HepG2 (cell line): ENCODE measurements at regions not wholly inside any gene's neighbourhood (a gene's known extent, or its start where the extent isn't known, plus 50 kb on each side); places are given as distances from the start of the nearest gene placed in this dataset.
A peak's percentile ranks its signal among the peaks of the same experiment; 100 is the strongest.

Experiments
- ARNT2 ChIP-seq: sonication (generic); formaldehyde crosslinking; IDR thresholded peaks from 2 replicates; pipeline ENCODE4 v1.8.0; 2022; ENCODE audit warnings: mild to moderate bottlenecking, low read depth, missing genetic modification reagents, moderate library complexity
- DNMT1 ChIP-seq: sonication (generic); formaldehyde crosslinking; IDR thresholded peaks from 2 replicates; pipeline ENCODE4 v1.5.1; 2020; ENCODE audit warnings: mild to moderate bottlenecking, missing genetic modification reagents
- ESRRA ChIP-seq: sonication (generic); formaldehyde crosslinking; IDR thresholded peaks from 2 replicates; pipeline ENCODE4 v1.5.1; 2020; ENCODE audit warnings: mild to moderate bottlenecking, low read depth, missing genetic modification reagents
- GABPA ChIP-seq, 2 experiments: IDR thresholded peaks; 2 replicates each; pipeline ENCODE4 v1.6.1; 2011 to 2016; ENCODE audit warnings: low read depth in 2 of 2, low read length in 1 of 2, missing biosample characterization in 1 of 2, missing genetic modification characterization in 1 of 2
- HOXD1 ChIP-seq: sonication (generic); formaldehyde crosslinking; IDR thresholded peaks from 2 replicates; pipeline ENCODE4 v1.5.0; 2020; ENCODE audit warnings: missing genetic modification reagents
- MEIS2 ChIP-seq: sonication (generic); formaldehyde crosslinking; IDR thresholded peaks from 2 replicates; pipeline ENCODE4 v1.9.0; 2021; ENCODE audit warnings: mild to moderate bottlenecking, missing genetic modification reagents
- NKX3-1 ChIP-seq: sonication (generic); formaldehyde crosslinking; IDR thresholded peaks from 2 replicates; pipeline ENCODE4 v1.5.0; 2020; ENCODE audit warnings: missing genetic modification reagents
- RBAK ChIP-seq: sonication (generic); formaldehyde crosslinking; IDR thresholded peaks from 2 replicates; pipeline ENCODE4 v1.5.1; 2020; ENCODE audit warnings: mild to moderate bottlenecking, missing genetic modification reagents
- RBM39 ChIP-seq: fragments of 200-400 bp; formaldehyde crosslinking; IDR thresholded peaks from one replicate; pipeline ENCODE4 v1.6.1; 2018; ENCODE audit warnings: antibody characterized with exemption, mild to moderate bottlenecking, low read depth, low read length; ENCODE audit not compliant: poor library complexity, severe bottlenecking
- RFX1 ChIP-seq: fragments of 450-650 bp; IDR thresholded peaks from 2 replicates; pipeline ENCODE4 v1.6.1; 2017
- SP140L ChIP-seq: sonication (generic); formaldehyde crosslinking; IDR thresholded peaks from 2 replicates; pipeline ENCODE4 v1.4.0; 2020; ENCODE audit warnings: missing genetic modification reagents, borderline replicate concordance
- TARDBP ChIP-seq: sonication (generic); formaldehyde crosslinking; IDR thresholded peaks from 2 replicates; pipeline ENCODE4 v1.8.0; 2022; ENCODE audit warnings: mild to moderate bottlenecking, missing genetic modification reagents
- TEAD3 ChIP-seq: optimal IDR thresholded peaks from 2 replicates; pipeline ENCODE3; 2016; ENCODE audit warnings: borderline replicate concordance
- ZBTB39 ChIP-seq: sonication (generic); formaldehyde crosslinking; IDR thresholded peaks from 2 replicates; pipeline ENCODE4 v1.5.0; 2020; ENCODE audit warnings: missing genetic modification reagents
- ZNF10 ChIP-seq: sonication (generic); formaldehyde crosslinking; IDR thresholded peaks from 2 replicates; pipeline ENCODE4 v1.4.0; 2020; ENCODE audit warnings: mild to moderate bottlenecking, low read depth, missing genetic modification reagents, borderline replicate concordance
- ZNF256 ChIP-seq: sonication (generic); formaldehyde crosslinking; conservative IDR thresholded peaks from 2 replicates; pipeline ENCODE4 v1.4.0; 2020; ENCODE audit warnings: missing genetic modification reagents
- ZNF383 ChIP-seq: sonication (generic); formaldehyde crosslinking; IDR thresholded peaks from 2 replicates; pipeline ENCODE4 v1.4.0; 2020; ENCODE audit warnings: missing genetic modification reagents, mild to moderate bottlenecking, borderline replicate concordance
- ZNF446 ChIP-seq: sonication (generic); formaldehyde crosslinking; IDR thresholded peaks from 2 replicates; pipeline ENCODE4 v1.5.0; 2020; ENCODE audit warnings: mild to moderate bottlenecking, missing genetic modification reagents
- ZNF496 ChIP-seq: sonication (generic); formaldehyde crosslinking; IDR thresholded peaks from 2 replicates; pipeline ENCODE4 v1.8.1; 2023; ENCODE audit warnings: mild to moderate bottlenecking, moderate library complexity, missing genetic modification reagents; ENCODE audit not compliant: insufficient replicate concordance
- ZNF550 ChIP-seq: sonication (generic); formaldehyde crosslinking; IDR thresholded peaks from 2 replicates; pipeline ENCODE4 v1.4.0; 2020; ENCODE audit warnings: mild to moderate bottlenecking, missing genetic modification reagents, borderline replicate concordance
- ZNF572 ChIP-seq: sonication (generic); formaldehyde crosslinking; IDR thresholded peaks from 2 replicates; pipeline ENCODE4 v1.5.1; 2020; ENCODE audit warnings: mild to moderate bottlenecking, missing genetic modification reagents
- ZNF720 ChIP-seq: sonication (generic); formaldehyde crosslinking; IDR thresholded peaks from 2 replicates; pipeline ENCODE4 v1.4.0; 2020; ENCODE audit warnings: missing genetic modification reagents
- TF ChIP-seq, protein P1 (sequence below): IDR thresholded peaks from 2 replicates; pipeline ENCODE4 v1.4.0; 2020; ENCODE audit warnings: mild to moderate bottlenecking, missing genetic modification reagents
- TF ChIP-seq, protein P2 (sequence below): sonication (generic); formaldehyde crosslinking; IDR thresholded peaks from 2 replicates; pipeline ENCODE4 v1.4.0; 2020; ENCODE audit warnings: low read depth, mild to moderate bottlenecking, missing genetic modification reagents

DNA sequence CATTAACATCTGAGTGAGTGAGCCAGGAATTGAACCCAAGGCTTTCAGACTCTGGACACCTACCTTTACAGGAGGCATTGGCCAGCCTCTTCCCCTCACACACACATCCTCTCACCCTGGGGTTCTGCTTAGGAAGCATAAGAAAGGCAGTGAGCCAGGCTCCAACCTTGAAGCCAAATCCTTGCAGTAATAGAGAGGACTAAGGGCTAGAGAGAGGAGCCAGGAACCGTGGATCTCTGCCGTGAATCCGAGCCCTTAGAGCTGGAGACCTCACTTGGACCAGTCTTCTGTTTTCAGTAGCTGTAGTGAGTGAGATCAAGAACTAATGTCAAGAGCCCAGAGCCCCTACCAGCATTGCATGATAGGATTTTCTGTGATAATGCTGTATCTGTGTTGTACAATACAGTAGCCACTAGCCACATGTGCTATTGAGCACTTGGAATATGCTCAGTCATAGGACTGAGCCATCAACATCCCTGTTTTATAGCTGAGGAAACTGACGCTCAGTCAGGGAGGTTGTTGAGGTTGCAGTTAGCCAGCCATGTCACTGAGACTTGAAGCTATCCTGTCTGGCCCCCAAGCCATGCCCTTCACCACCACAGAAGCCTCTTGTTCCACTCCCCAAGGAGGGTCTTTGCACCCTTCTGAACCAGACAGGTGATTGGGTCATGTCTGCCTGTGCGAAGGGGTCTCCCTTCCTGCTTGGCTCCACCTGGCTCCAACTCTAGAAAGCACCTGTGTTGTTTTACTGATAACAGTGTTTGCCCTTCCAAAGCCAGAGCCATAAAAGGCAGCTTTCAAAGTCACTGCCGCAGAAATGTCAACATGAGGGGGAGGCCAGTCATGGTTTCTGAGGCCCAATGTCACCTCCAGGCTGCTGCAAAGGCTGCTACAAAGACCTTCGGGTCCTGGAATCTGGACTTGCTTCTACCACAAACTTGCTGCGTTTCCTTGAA is 101.1 kb upstream of the JUN start (continued):
- TF ChIP-seq GABPA (IDR thresholded peaks at IDR 0.05; ENCODE audit: low read depth, low read length) (no peak), GABPA (CRISPR knock-in tag; IDR thresholded peaks at IDR 0.05; ENCODE audit: low read depth) (peak; percentile 72), ARNT2 (CRISPR knock-in tag) (peak; percentile 79), SP140L (peak; percentile 15; the same call in 1 of the 2 replicates), ZNF446 (CRISPR knock-in tag) (no peak), NKX3-1 (CRISPR knock-in tag) (no peak; the same call in 1 of the 2 replicates), ZNF496 (no peak), TEAD3 (CRISPR knock-in tag) (peak; percentile 95), RFX1 (no peak), MEIS2 (CRISPR knock-in tag) (peak; percentile 97), ZNF256 (CRISPR knock-in tag) (no peak), ZNF550 (CRISPR knock-in tag) (no peak), DNMT1 (CRISPR knock-in tag) (0 out of 2 replicates have a peak, but pooled peaks have one; percentile 72), TARDBP (CRISPR knock-in tag) (peak; percentile 100), ZNF720 (CRISPR knock-in tag) (no peak), HOXD1 (CRISPR knock-in tag) (peak; percentile 88; the same call in 1 of the 2 replicates), RBAK (CRISPR knock-in tag) (0 out of 2 replicates have a peak, but pooled peaks have one; percentile 66), ESRRA (CRISPR knock-in tag) (peak; percentile 99), ZNF383 (CRISPR knock-in tag) (no peak), ZBTB39 (CRISPR knock-in tag) (no peak), ZNF572 (CRISPR knock-in tag) (no peak), ZNF10 (CRISPR knock-in tag) (no peak), RBM39 (no peak)
- TF ChIP-seq, protein P1, sequence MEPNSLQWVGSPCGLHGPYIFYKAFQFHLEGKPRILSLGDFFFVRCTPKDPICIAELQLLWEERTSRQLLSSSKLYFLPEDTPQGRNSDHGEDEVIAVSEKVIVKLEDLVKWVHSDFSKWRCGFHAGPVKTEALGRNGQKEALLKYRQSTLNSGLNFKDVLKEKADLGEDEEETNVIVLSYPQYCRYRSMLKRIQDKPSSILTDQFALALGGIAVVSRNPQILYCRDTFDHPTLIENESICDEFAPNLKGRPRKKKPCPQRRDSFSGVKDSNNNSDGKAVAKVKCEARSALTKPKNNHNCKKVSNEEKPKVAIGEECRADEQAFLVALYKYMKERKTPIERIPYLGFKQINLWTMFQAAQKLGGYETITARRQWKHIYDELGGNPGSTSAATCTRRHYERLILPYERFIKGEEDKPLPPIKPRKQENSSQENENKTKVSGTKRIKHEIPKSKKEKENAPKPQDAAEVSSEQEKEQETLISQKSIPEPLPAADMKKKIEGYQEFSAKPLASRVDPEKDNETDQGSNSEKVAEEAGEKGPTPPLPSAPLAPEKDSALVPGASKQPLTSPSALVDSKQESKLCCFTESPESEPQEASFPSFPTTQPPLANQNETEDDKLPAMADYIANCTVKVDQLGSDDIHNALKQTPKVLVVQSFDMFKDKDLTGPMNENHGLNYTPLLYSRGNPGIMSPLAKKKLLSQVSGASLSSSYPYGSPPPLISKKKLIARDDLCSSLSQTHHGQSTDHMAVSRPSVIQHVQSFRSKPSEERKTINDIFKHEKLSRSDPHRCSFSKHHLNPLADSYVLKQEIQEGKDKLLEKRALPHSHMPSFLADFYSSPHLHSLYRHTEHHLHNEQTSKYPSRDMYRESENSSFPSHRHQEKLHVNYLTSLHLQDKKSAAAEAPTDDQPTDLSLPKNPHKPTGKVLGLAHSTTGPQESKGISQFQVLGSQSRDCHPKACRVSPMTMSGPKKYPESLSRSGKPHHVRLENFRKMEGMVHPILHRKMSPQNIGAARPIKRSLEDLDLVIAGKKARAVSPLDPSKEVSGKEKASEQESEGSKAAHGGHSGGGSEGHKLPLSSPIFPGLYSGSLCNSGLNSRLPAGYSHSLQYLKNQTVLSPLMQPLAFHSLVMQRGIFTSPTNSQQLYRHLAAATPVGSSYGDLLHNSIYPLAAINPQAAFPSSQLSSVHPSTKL: peak; percentile 100
- TF ChIP-seq, protein P2, sequence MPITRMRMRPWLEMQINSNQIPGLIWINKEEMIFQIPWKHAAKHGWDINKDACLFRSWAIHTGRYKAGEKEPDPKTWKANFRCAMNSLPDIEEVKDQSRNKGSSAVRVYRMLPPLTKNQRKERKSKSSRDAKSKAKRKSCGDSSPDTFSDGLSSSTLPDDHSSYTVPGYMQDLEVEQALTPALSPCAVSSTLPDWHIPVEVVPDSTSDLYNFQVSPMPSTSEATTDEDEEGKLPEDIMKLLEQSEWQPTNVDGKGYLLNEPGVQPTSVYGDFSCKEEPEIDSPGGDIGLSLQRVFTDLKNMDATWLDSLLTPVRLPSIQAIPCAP (CRISPR knock-in tag): no peak
